Putamen (tissue), 1 donor: ENCODE measurements at regions not wholly inside any gene's neighbourhood (a gene's known extent, or its start where the extent isn't known, plus 50 kb on each side); places are given as distances from the start of the nearest gene placed in this dataset.

Source experiments
- DNase-seq: peaks from one replicate; pipeline ENCODE4 v3.0.0-alpha.2; 2016; ENCODE audit warnings: low spot score

DNA sequence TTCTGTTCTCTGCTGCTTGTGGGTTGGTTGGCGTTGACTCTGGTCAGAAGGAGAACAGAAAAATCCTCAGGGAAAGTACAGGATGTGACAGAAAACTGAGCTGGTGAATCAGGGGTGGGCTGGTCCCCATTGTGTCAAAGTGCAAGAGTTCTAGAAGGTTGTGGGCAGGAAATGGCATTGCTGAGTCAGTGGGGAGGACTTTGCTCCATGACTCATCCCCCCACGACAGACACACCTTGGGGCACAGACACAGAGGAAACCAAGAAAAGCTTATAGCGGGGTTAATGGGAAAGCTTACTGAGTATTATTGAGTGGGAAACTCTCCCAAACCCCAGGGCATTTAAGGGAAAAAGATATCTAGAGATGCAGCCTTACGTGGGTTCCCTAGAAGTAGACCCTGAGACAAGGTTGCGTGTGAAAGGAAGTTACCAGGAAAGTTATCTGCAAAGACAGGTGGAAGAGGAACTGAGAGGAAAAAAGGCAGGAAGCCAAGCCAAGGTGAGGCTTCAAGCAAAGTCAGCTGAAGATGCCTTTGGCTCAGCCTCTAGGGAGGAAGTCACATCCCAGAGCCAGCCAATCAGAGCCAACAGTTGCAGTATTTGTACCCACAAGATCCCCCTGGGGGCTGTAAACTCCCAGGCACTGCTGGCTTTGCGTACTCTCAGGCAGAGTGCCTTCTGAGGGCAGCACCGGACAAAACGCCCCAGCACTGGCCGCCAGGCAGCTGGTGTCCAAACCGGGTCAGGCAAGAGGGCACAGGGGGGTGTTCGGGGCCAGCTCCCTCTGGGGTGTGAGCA is 86.4 kb downstream of the FOXL1 start:
- DNase-seq, result no peak

DNA sequence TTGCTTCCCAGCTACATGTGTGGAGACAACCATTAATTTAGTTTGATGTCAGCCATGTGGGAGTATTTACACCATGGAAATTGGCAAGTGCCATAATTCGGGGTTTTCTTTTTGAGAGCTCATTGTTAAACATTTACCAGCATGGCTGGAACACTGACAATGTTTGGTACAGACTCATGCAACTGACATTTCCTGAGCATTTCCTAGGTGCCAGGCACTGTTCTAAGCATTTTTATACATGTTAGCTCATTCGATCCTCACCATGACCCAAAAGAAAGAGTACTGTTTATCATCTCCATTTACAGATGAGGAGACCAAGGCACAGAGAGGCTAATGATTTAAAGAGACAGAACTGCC is 86.9 kb downstream of the FOXL1 start:
- no peak for DNase-seq

GRCh38 chr16:86665929-86666328 is 87.6 kb downstream of the FOXL1 start:
- no peak for DNase-seq

- DNase-seq, result no peak
Observed at GRCh38 chr16:86667035-86667434, 88.7 kb downstream of the FOXL1 start.

DNA sequence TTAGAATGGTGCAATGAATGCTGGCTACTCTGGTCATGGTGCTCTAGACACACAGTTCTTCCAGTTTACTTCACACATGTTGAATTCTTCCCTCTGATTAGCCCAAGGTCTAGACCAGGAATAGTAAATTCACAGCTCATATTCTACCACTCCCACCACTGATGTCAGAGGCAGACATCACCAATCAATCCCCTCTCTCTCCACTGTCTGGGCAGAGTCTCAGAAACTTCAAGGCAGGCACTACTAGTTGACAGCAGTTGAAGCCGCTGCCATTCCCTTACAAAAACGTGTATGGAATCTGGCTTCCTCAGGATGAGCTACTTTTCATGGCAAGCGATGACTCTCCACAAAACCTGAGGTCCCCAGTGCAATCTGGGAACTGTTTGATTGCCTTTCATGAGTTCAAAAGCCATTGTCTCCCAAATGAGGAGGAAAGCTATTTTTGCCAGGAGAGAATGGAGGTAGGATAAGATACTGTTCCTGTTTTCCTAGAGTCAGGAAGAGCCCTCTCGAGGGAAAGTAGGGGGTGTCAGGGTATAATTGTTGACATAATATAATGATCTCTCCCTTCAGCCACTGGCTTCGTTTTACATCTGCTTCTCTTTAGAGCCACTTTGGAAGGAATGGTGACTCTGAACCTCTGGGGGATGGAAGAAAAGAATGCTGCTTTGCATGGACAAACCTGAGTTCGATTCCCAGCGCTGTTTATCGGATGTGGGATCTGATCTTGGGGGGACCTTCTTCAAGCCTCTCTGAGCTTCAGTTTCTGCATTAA is 90.0 kb downstream of the FOXL1 start:
- DNase-seq, result no peak

- no peak for DNase-seq
Observed at GRCh38 chr16:86669285-86669805, 91.0 kb downstream of the FOXL1 start.

DNA sequence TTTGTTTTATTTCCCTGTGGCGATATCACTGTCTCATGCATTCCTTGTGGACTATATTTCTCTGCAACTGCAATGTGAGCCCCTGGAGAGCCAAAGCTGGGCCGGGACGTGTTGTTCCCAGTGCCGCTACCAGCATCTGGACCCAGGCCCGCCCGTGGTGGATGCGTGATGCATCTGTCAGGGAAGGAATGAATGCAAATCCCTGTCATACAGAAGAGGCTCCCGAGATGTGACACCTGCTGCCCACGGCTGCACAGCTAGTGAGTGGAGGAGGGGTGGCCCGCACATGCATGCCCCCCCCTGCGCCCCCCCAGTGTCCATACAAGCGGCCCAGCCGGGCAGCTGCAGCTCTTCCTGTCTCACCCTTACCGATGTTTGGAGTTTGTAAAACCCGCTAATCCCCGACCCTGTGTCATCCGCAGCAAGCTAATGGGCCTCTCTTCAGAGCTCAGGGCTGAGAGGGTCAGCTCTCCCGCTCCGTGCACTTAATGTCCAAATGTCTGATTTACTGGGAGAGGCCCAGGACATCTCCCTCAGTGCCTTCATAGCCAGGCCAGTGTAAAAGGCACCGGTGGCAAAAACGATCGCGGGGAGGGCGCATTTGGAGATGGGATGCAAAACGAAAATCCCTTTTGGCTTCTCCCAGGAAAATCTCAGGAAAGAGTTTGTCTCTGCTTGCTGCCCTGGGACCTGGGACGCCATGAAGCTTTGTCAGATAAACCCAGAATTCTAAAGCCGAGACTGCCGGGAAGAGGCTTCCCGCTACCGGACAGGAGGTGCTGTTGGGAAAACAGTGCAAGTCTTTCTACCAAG is 91.8 kb downstream of the FOXL1 start:
- no peak for DNase-seq

GRCh38 chr16:86670750-86671234 is 92.4 kb downstream of the FOXL1 start:
- no peak for DNase-seq

DNA sequence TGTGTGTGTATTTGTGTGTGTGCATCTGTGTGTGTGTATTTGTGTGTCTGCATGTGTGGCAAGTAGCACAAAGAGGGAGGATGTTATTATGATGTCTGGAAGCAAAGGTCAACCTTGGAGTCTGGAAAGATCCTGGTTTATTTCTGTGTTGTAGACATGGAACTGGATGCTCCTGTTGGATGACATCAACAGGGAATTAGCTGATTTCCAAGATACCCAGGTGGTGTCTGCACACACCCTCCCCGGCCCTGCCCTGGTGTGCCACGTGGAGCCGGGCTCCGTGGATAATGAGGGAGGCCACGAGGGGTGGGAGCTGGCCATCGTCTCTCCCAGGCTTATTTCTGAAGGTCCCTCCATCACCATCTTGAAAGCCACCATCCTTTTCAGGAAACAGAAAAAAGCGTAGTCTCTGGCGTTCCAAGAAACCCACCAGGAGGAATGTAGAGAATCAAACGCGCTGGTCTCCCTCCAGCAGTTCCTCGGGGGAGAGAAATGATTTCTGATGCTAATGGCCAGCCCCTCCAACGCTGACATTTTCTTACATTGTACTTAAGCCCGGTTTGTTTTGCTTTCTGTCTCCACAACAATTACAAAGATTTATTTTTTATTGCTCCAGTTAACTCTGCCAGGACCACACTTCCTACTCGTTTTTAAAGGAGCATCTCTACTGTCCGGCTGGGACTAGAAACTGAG is 93.3 kb downstream of the FOXL1 start:
- DNase-seq, result no peak

DNA sequence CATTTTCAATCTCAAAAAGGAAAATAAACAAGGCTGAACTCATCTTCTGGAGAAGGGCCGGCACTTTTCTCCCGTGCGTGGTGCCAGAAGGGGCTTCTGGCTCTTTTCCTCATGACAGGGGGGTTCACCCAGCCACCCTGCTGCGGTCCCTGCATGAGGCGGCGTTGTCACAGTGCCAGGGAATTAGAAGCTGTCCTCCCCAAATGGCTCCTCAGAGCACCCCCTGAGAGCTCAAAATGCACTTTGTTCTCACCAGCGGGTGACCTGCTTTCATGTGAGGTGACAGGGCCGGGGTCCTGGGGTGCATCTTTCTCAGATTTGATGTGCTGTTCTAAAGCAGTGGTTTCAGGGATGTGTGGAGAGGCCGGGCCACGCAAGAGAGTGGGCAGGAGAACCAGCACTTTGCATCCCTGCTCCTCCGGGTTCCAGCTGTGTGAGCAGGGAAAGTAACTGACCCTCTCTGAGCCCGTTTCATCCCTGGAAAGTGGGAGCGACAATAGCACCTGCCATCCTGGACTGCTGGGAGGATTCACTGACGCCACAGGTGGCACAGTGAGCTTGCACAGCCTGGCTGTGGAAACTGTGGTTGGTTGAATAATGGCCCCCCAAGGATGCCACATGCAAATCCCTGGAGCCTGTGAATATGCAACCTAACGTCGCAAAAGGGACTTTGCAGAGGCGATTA is 94.0 kb downstream of the FOXL1 start:
- no peak for DNase-seq

- no peak for DNase-seq
Observed at GRCh38 chr16:86673090-86673955, 95.0 kb downstream of the FOXL1 start.

- DNase-seq, result no peak
Observed at GRCh38 chr16:86673956-86674453, 95.7 kb downstream of the FOXL1 start.

GRCh38 chr16:86676254-86676670 is 97.9 kb downstream of the FOXL1 start:
- DNase-seq, result no peak

DNA sequence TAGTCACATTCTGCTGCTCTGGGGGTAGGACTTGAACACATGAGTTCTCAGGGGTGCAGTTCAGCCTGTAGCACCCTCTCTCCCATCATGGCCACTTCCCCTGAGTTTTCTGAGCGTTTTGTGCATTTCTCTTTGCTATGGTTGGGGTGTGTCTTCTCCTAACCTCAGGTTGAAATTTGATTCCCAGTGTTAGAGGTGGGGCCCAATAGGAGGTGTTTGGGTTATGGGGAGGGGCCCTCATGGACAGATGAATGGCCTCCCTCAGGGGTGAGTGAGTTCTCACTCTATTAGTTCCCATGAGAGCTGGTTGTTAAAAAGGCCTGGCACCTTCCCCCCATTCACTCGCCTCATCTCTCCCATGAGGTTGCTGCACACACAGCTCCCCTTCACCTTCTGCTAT is 101.1 kb downstream of the FOXL1 start:
- DNase-seq, result no peak

GRCh38 chr16:86680162-86680561 is 101.8 kb downstream of the FOXL1 start:
- DNase-seq, result no peak

- no peak for DNase-seq
Observed at GRCh38 chr16:86680661-86681030, 102.3 kb downstream of the FOXL1 start.

DNA sequence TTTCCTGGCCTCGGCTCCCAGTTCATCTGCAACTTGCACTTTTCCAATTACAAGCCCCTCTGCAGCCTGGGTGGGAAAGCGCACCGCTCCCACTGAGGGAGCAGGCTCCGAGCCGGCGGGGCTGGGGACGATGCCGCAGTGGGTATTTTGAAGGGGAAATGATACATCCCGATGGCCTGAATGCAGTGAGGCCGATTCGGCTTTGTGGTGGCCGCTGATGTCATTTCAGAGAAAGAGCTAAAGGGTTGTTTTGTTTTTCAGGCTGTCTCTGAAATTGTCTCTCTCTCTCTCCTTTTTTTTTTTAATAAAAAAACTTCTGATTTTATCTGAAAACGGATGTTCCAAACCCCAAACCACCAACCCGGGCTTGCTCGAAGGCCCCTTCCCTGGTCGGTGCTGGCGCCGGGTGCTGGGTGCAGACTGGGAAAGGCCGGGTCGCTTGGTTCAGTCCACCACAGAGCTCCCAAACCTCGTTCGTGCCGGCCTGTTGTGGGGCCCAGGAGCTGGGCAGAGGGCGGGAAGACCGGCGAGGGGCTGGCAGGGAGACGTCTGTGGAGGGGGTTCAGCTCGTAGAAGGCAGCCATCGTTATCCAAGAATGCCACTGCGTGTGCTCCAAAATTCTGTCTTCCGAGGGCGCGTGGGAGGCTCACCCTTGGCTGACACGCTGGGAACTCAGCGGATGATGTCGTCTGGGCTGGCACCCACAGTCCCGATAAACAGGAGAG is 102.8 kb downstream of the FOXL1 start:
- peak; percentile 28 for DNase-seq

DNA sequence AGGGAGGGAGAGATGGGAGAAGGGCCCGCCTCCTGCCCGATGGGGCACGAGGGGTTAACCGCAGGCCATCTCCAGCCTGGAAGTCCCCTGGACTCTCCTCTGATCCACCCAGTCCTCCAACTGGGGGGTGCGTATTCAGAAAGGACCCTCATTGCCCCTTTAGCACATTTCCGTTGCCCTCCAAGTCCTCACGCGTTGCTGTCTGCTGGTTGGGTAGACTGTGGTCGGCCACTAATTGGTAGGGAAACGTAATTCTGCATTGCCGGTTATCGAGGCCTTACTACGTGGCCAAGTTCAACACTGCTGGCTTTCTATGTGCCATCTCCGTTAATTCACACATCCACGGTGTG is 103.4 kb downstream of the FOXL1 start:
- DNase-seq, result no peak

DNA sequence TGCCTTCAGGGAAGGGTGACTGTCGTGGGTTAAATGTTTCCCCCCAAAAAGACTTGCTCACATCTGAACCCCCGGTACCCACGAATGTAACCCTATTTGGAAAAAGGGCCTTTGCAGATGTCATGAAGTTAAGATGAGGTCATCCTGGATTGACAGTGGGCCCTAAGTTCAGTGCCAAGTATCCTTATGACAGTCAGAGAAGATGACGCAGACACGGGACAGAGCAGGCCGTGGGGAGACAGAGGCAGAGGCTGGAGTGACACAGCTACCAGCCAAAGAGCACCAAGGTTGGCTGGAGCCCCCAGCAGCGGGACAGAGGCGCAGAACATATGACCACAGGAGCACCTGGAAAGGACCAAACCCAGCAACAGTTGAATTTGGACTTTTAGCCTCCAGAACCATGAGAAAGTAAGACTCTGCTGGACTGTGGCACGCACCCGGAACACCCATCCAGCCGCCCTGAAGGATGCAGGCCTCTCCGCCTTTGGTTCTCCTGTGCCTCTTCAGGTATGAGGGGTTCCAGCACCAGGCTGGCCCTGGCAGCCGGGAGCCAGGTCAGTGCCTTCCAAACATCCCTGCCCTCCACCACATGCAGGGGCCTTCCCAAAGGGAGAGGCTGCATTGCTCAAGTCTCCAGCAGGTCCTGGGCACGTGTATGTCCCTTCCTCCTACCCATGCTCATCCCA is 104.0 kb downstream of the FOXL1 start:
- no peak for DNase-seq
